IMR-90 (cell line): ENCODE measurements at regions not wholly inside any gene's neighbourhood (a gene's known extent, or its start where the extent isn't known, plus 50 kb on each side); places are given as distances from the start of the nearest gene placed in this dataset.

ENCODE experiments used
- CHD1 ChIP-seq: IDR thresholded peaks from 2 replicates; pipeline ENCODE4 v1.6.1; 2012; ENCODE audit warnings: low read depth, low read length, improper control_type of control experiment
- CTCF ChIP-seq: conservative IDR thresholded peaks from 2 replicates; pipeline ENCODE4 v1.5.1; 2012; ENCODE audit warnings: mild to moderate bottlenecking, low read depth, low read length, improper control_type of control experiment
- POLR2A ChIP-seq: IDR thresholded peaks from 2 replicates; pipeline ENCODE4 v1.6.1; 2012; ENCODE audit warnings: mild to moderate bottlenecking, low read depth, low read length
- RAD21 ChIP-seq: IDR thresholded peaks from 2 replicates; pipeline ENCODE4 v1.6.1; 2012; ENCODE audit warnings: low read length, improper control_type of control experiment
- RCOR1 ChIP-seq: IDR thresholded peaks from 2 replicates; pipeline ENCODE4 v1.6.1; 2012; ENCODE audit warnings: mild to moderate bottlenecking, low read length, improper control_type of control experiment; ENCODE audit not compliant: insufficient replicate concordance
- SMC3 ChIP-seq: fragments of 150-350 bp; IDR thresholded peaks from 2 replicates; pipeline ENCODE4 v1.6.1; 2016; ENCODE audit warnings: low read depth, mild to moderate bottlenecking, antibody characterized with exemption, low read length, moderate library complexity
- TF ChIP-seq, protein P1 (sequence below): fragments of 150-350 bp; IDR thresholded peaks from 2 replicates; pipeline ENCODE4 v1.6.1; 2016; ENCODE audit warnings: low read depth, mild to moderate bottlenecking, low read length, moderate library complexity, borderline replicate concordance

DNA sequence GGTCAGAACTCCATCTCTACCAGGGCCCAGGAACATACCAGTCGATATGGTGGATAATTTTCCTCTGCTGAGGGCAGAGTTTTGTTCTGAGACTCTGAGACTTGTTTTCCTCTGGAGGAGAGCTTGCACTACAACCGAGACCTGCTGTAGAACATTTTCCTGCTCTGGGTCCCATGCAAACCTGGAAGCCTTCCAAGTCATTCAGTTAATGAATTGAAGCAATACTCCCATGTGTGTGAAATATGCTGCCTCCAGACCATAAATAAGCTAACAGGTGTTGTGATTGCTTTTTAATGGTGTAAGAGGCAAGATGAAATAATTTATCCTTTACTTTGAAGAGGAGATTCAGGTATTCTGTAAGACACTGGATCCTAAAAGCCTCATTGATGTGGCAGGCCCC is 372.8 kb downstream of the TMEM167A start:
- no peak for TF ChIP-seq RCOR1
- no peak for TF ChIP-seq CTCF
- TF ChIP-seq POLR2A, result no peak
- TF ChIP-seq CHD1, result no peak
- no peak for TF ChIP-seq RAD21
- TF ChIP-seq, protein P1, sequence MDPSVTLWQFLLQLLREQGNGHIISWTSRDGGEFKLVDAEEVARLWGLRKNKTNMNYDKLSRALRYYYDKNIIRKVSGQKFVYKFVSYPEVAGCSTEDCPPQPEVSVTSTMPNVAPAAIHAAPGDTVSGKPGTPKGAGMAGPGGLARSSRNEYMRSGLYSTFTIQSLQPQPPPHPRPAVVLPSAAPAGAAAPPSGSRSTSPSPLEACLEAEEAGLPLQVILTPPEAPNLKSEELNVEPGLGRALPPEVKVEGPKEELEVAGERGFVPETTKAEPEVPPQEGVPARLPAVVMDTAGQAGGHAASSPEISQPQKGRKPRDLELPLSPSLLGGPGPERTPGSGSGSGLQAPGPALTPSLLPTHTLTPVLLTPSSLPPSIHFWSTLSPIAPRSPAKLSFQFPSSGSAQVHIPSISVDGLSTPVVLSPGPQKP, result no peak
- TF ChIP-seq SMC3, result no peak
